Central memory CD8-positive, alpha-beta T cell (primary cell): ENCODE measurements at regions not wholly inside any gene's neighbourhood (a gene's known extent, or its start where the extent isn't known, plus 50 kb on each side); places are given as distances from the start of the nearest gene placed in this dataset.

Source experiments
- ATAC-seq: fragments of 150-1000 bp; cut with Tn5 transposase; replicated peaks from 2 replicates; pipeline ENCODE4 v1.10.0; 2022; ENCODE audit warnings: mild to moderate bottlenecking, moderate FRiP score, moderate number of reproducible peaks; ENCODE audit not compliant: poor library complexity, severe bottlenecking; ENCODE audit errors: extremely low read depth
- DNase-seq, 2 donors: peaks; one replicate each; pipeline ENCODE4 v3.0.0; 2021; ENCODE audit warnings: low spot score in 2 of 2
- H3K27ac Mint-ChIP-seq: one replicate; pipeline ENCODE4 v1.8.0; 2022; ENCODE audit warnings: low read depth, mild to moderate bottlenecking, moderate library complexity, mixed read lengths
- H3K27me3 Mint-ChIP-seq: one replicate; pipeline ENCODE4 v1.8.0; 2022; ENCODE audit warnings: mixed read lengths
- H3K36me3 Mint-ChIP-seq: one replicate; pipeline ENCODE4 v1.8.0; 2022; ENCODE audit warnings: mild to moderate bottlenecking, moderate library complexity, mixed read lengths; ENCODE audit not compliant: insufficient read depth
- H3K4me1 Mint-ChIP-seq: one replicate; pipeline ENCODE4 v1.8.0; 2022; ENCODE audit warnings: mixed read lengths
- H3K4me3 Mint-ChIP-seq: one replicate; pipeline ENCODE4 v1.8.0; 2022; ENCODE audit warnings: mild to moderate bottlenecking, moderate library complexity, mixed read lengths
- H3K9me3 Mint-ChIP-seq: one replicate; pipeline ENCODE4 v1.8.0; 2022; ENCODE audit warnings: mixed read lengths

GRCh38 chr13:106710266-106710665, 142.3 kb upstream of the ARGLU1 start:
- H3K27me3 Mint-ChIP-seq, result no peaks in the 10 kb centered on the region

GRCh38 chr13:106709522-106709921, 141.6 kb upstream of the ARGLU1 start:
- no peak overlapping the region for H3K4me3 Mint-ChIP-seq
- no peaks in the 10 kb centered on the region for H3K4me1 Mint-ChIP-seq
- H3K9me3 Mint-ChIP-seq, result peaks cover 5% of the 10 kb centered on the region
- H3K27ac Mint-ChIP-seq, result no peak overlapping the region
- ATAC-seq (no peak), DNase-seq (no peak)
- H3K36me3 Mint-ChIP-seq, result no peaks in the 10 kb centered on the region
- no peaks in the 10 kb centered on the region for H3K27me3 Mint-ChIP-seq

More at GRCh38 chr13:106710266-106710665, 142.3 kb upstream of the ARGLU1 start:
- Mint-ChIP-seq H3K27ac (no peak overlapping the region), H3K4me3 (no peak overlapping the region), H3K9me3 (peaks cover 8% of the 10 kb centered on the region), H3K36me3 (no peaks in the 10 kb centered on the region), H3K4me1 (no peaks in the 10 kb centered on the region)
- DNase-seq, result no peak
- no peak for ATAC-seq

GRCh38 chr13:106702505-106702904, 134.6 kb upstream of the ARGLU1 start:
- Mint-ChIP-seq H3K36me3 (no peaks in the 10 kb centered on the region), H3K27ac (no peak overlapping the region), H3K9me3 (no peaks in the 10 kb centered on the region), H3K4me3 (no peak overlapping the region), H3K4me1 (no peaks in the 10 kb centered on the region), H3K27me3 (no peaks in the 10 kb centered on the region)
- ATAC-seq (no peak), DNase-seq (no peak)

GRCh38 chr13:106701771-106702341, 133.9 kb upstream of the ARGLU1 start:
- Mint-ChIP-seq H3K36me3 (no peaks in the 10 kb centered on the region), H3K4me3 (no peak overlapping the region), H3K27me3 (no peaks in the 10 kb centered on the region), H3K9me3 (no peaks in the 10 kb centered on the region), H3K4me1 (no peaks in the 10 kb centered on the region), H3K27ac (no peak overlapping the region)
- no peak for ATAC-seq
- no peak for DNase-seq

GRCh38 chr13:106700439-106700838, 132.5 kb upstream of the ARGLU1 start:
- DNase-seq (no peak), ATAC-seq (no peak)
- no peaks in the 10 kb centered on the region for H3K27me3 Mint-ChIP-seq
- H3K36me3 Mint-ChIP-seq, result no peaks in the 10 kb centered on the region
- no peak overlapping the region for H3K4me3 Mint-ChIP-seq
- no peaks in the 10 kb centered on the region for H3K4me1 Mint-ChIP-seq
- H3K27ac Mint-ChIP-seq, result no peak overlapping the region
- H3K9me3 Mint-ChIP-seq, result no peaks in the 10 kb centered on the region

- no peaks in the 10 kb centered on the region for H3K27me3 Mint-ChIP-seq
- H3K27ac Mint-ChIP-seq, result no peak overlapping the region
- H3K4me3 Mint-ChIP-seq, result no peak overlapping the region
- DNase-seq (no peak), ATAC-seq (no peak)
- H3K4me1 Mint-ChIP-seq, result no peaks in the 10 kb centered on the region
- no peaks in the 10 kb centered on the region for H3K9me3 Mint-ChIP-seq
- no peaks in the 10 kb centered on the region for H3K36me3 Mint-ChIP-seq
These were observed 132.1 kb upstream of the ARGLU1 start for GRCh38 chr13:106700007-106700406.

- DNase-seq, result no peak
- no peaks in the 10 kb centered on the region for H3K36me3 Mint-ChIP-seq
- H3K4me1 Mint-ChIP-seq, result no peaks in the 10 kb centered on the region
- no peak overlapping the region for H3K4me3 Mint-ChIP-seq
- ATAC-seq, result no peak
- H3K9me3 Mint-ChIP-seq, result no peaks in the 10 kb centered on the region
- H3K27ac Mint-ChIP-seq, result no peak overlapping the region
- no peaks in the 10 kb centered on the region for H3K27me3 Mint-ChIP-seq
These were observed 131.4 kb upstream of the ARGLU1 start for GRCh38 chr13:106699311-106699710.

GRCh38 chr13:106696719-106697118, 128.8 kb upstream of the ARGLU1 start:
- no peaks in the 10 kb centered on the region for H3K36me3 Mint-ChIP-seq
- H3K9me3 Mint-ChIP-seq, result no peaks in the 10 kb centered on the region
- no peaks in the 10 kb centered on the region for H3K27me3 Mint-ChIP-seq
- H3K27ac Mint-ChIP-seq, result no peak overlapping the region
- no peak overlapping the region for H3K4me3 Mint-ChIP-seq
- H3K4me1 Mint-ChIP-seq, result no peaks in the 10 kb centered on the region
- no peak for ATAC-seq
- DNase-seq, result no peak

- Mint-ChIP-seq H3K4me3 (no peak overlapping the region), H3K36me3 (no peaks in the 10 kb centered on the region), H3K4me1 (no peaks in the 10 kb centered on the region), H3K9me3 (no peaks in the 10 kb centered on the region), H3K27ac (no peak overlapping the region), H3K27me3 (no peaks in the 10 kb centered on the region)
- DNase-seq, result no peak
- no peak for ATAC-seq
These were observed 128.2 kb upstream of the ARGLU1 start for GRCh38 chr13:106696140-106696539.

GRCh38 chr13:106695139-106695538, 127.2 kb upstream of the ARGLU1 start:
- Mint-ChIP-seq H3K9me3 (no peaks in the 10 kb centered on the region), H3K4me1 (no peaks in the 10 kb centered on the region), H3K4me3 (no peak overlapping the region), H3K27me3 (no peaks in the 10 kb centered on the region), H3K36me3 (no peaks in the 10 kb centered on the region), H3K27ac (no peak overlapping the region)
- DNase-seq (no peak), ATAC-seq (no peak)

GRCh38 chr13:106691861-106692260, 123.9 kb upstream of the ARGLU1 start:
- Mint-ChIP-seq H3K9me3 (no peaks in the 10 kb centered on the region), H3K36me3 (no peaks in the 10 kb centered on the region), H3K27me3 (no peaks in the 10 kb centered on the region), H3K4me1 (no peaks in the 10 kb centered on the region), H3K4me3 (no peak overlapping the region), H3K27ac (no peak overlapping the region)
- DNase-seq (no peak), ATAC-seq (no peak)

- ATAC-seq, result no peak
- no peaks in the 10 kb centered on the region for H3K4me1 Mint-ChIP-seq
- H3K27ac Mint-ChIP-seq, result no peak overlapping the region
- no peaks in the 10 kb centered on the region for H3K9me3 Mint-ChIP-seq
- no peak for DNase-seq
- H3K36me3 Mint-ChIP-seq, result no peaks in the 10 kb centered on the region
- no peak overlapping the region for H3K4me3 Mint-ChIP-seq
- no peaks in the 10 kb centered on the region for H3K27me3 Mint-ChIP-seq
These were observed 123.4 kb upstream of the ARGLU1 start for GRCh38 chr13:106691341-106691740.

GRCh38 chr13:106690779-106691178, 122.8 kb upstream of the ARGLU1 start:
- no peaks in the 10 kb centered on the region for H3K9me3 Mint-ChIP-seq

GRCh38 chr13:106689906-106690305, 122.0 kb upstream of the ARGLU1 start:
- H3K9me3 Mint-ChIP-seq, result no peaks in the 10 kb centered on the region
- H3K36me3 Mint-ChIP-seq, result no peaks in the 10 kb centered on the region
- H3K27ac Mint-ChIP-seq, result no peak overlapping the region
- no peak overlapping the region for H3K4me3 Mint-ChIP-seq
- H3K27me3 Mint-ChIP-seq, result no peaks in the 10 kb centered on the region
- DNase-seq (no peak), ATAC-seq (no peak)
- H3K4me1 Mint-ChIP-seq, result no peaks in the 10 kb centered on the region

More at GRCh38 chr13:106690779-106691178, 122.8 kb upstream of the ARGLU1 start:
- Mint-ChIP-seq H3K4me1 (no peaks in the 10 kb centered on the region), H3K4me3 (no peak overlapping the region), H3K36me3 (no peaks in the 10 kb centered on the region), H3K27ac (no peak overlapping the region), H3K27me3 (no peaks in the 10 kb centered on the region)
- ATAC-seq, result no peak
- no peak for DNase-seq
